Neural progenitor cell (in vitro differentiated cells): ENCODE measurements at regions not wholly inside any gene's neighbourhood (a gene's known extent, or its start where the extent isn't known, plus 50 kb on each side); places are given as distances from the start of the nearest gene placed in this dataset.
A peak's percentile ranks its signal among the peaks of the same experiment; 100 is the strongest.

ENCODE experiments used
- DNase-seq: peaks from one replicate; pipeline ENCODE4 v3.0.0-alpha.2; 2016; ENCODE audit warnings: low spot score
- H2AFZ ChIP-seq: fragments of 200-600 bp; sonication (generic); replicated peaks from 2 replicates; pipeline ENCODE4 v1.6.1; 2016; ENCODE audit warnings: antibody characterized with exemption
- H3F3A ChIP-seq: fragments of 200-600 bp; sonication (generic); 2 replicates; pipeline ENCODE4 v1.6.1; 2016; ENCODE audit warnings: antibody characterized with exemption, low read depth
- H3K27ac ChIP-seq: fragments of 200-600 bp; sonication (generic); 2 replicates; pipeline ENCODE4 v1.5.1; 2016; ENCODE audit warnings: mild to moderate bottlenecking
- H3K27me3 ChIP-seq: fragments of 200-600 bp; sonication (generic); 2 replicates; pipeline ENCODE4 v1.6.1; 2016; ENCODE audit warnings: mild to moderate bottlenecking, moderate library complexity
- H3K36me3 ChIP-seq: fragments of 200-600 bp; sonication (generic); 2 replicates; pipeline ENCODE4 v1.5.1; 2016
- H3K4me1 ChIP-seq: fragments of 200-600 bp; sonication (generic); 2 replicates; pipeline ENCODE4 v1.6.1; 2016; ENCODE audit warnings: mixed run types
- H3K4me2 ChIP-seq: fragments of 200-600 bp; sonication (generic); 2 replicates; pipeline ENCODE4 v1.6.1; 2016
- H3K4me3 ChIP-seq: fragments of 200-600 bp; sonication (generic); 2 replicates; pipeline ENCODE4 v1.5.1; 2016
- H3K79me2 ChIP-seq: fragments of 200-600 bp; sonication (generic); 2 replicates; pipeline ENCODE4 v1.6.1; 2016; ENCODE audit warnings: low read depth
- H3K9ac ChIP-seq: fragments of 200-600 bp; sonication (generic); 2 replicates; pipeline ENCODE4 v1.6.1; 2016
- H3K9me3 ChIP-seq: fragments of 200-600 bp; sonication (generic); 2 replicates; pipeline ENCODE4 v1.5.1; 2016; ENCODE audit warnings: low read depth
- H4K20me1 ChIP-seq: fragments of 200-600 bp; sonication (generic); 2 replicates; pipeline ENCODE4 v1.6.1; 2016; ENCODE audit warnings: low read depth
- H3K27ac Mint-ChIP-seq: 3 replicates; pipeline ENCODE4 v1.8.0; 2021; ENCODE audit warnings: mixed read lengths
- H3K27me3 Mint-ChIP-seq: 2 replicates; pipeline ENCODE4 v1.8.0; 2022; ENCODE audit warnings: low read depth, mild to moderate bottlenecking, inconsistent platforms, moderate library complexity, mixed read lengths; ENCODE audit not compliant: insufficient read depth
- H3K36me3 Mint-ChIP-seq: 3 replicates; pipeline ENCODE4 v1.8.0; 2021; ENCODE audit warnings: mixed read lengths
- H3K4me1 Mint-ChIP-seq: 3 replicates; pipeline ENCODE4 v1.8.0; 2021; ENCODE audit warnings: mixed read lengths
- H3K4me3 Mint-ChIP-seq: 3 replicates; pipeline ENCODE4 v1.8.0; 2021; ENCODE audit warnings: mild to moderate bottlenecking, moderate library complexity, mixed read lengths
- H3K9me3 Mint-ChIP-seq: 3 replicates; pipeline ENCODE4 v1.8.0; 2020; ENCODE audit warnings: mixed read lengths
- EZH2 ChIP-seq: fragments of 200-600 bp; sonication (generic); IDR thresholded peaks from 2 replicates; pipeline ENCODE4 v1.6.1; 2017; ENCODE audit warnings: antibody characterized with exemption, mild to moderate bottlenecking, moderate library complexity
- EZH2phosphoT487 ChIP-seq: fragments of 200-600 bp; sonication (generic); IDR thresholded peaks from 2 replicates; pipeline ENCODE4 v1.6.1; 2017; ENCODE audit warnings: antibody characterized with exemption
- TF ChIP-seq, protein P1 (sequence below): fragments of 200-600 bp; sonication (generic); IDR thresholded peaks from 2 replicates; pipeline ENCODE4 v1.5.1; 2017; ENCODE audit warnings: antibody characterized with exemption, mild to moderate bottlenecking

DNA sequence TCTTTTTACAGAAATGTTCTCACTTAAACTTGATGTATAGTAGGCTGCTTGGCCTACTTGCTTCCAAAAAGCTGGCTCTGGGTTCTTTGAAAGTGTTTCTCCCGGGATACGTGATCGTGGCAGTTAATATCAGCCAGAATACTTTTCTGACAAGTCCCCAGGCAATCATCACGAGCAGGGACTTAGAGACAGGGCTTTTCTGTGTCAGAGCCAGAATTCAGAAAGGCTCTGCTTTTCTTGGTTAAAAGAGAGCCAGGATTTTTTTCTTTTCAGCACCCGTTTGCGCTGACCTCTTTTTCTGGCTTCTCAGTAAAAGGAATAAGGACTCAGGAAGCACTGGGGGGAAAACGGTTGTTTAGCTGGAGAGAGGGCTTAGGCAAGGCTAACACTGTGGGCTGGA is 57.8 kb upstream of the ARHGAP5 start:
- Mint-ChIP-seq H3K27ac (no peak overlapping the region), H3K4me3 (no peak overlapping the region), H3K27me3 (peaks cover 6% of the 10 kb centered on the region), H3K36me3 (no peaks in the 10 kb centered on the region), H3K4me1 (peaks cover 13% of the 10 kb centered on the region), H3K9me3 (no peaks in the 10 kb centered on the region)
- H3K27ac ChIP-seq: peak overlapping the region; percentile 81
- H2AFZ ChIP-seq: peak overlapping the region; percentile 61
- DNase-seq: peak; percentile 25
- TF ChIP-seq, protein P1, sequence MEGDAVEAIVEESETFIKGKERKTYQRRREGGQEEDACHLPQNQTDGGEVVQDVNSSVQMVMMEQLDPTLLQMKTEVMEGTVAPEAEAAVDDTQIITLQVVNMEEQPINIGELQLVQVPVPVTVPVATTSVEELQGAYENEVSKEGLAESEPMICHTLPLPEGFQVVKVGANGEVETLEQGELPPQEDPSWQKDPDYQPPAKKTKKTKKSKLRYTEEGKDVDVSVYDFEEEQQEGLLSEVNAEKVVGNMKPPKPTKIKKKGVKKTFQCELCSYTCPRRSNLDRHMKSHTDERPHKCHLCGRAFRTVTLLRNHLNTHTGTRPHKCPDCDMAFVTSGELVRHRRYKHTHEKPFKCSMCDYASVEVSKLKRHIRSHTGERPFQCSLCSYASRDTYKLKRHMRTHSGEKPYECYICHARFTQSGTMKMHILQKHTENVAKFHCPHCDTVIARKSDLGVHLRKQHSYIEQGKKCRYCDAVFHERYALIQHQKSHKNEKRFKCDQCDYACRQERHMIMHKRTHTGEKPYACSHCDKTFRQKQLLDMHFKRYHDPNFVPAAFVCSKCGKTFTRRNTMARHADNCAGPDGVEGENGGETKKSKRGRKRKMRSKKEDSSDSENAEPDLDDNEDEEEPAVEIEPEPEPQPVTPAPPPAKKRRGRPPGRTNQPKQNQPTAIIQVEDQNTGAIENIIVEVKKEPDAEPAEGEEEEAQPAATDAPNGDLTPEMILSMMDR: no peak
- TF ChIP-seq EZH2phosphoT487: no peak
- TF ChIP-seq EZH2: no peak
- peaks cover 41% of the 10 kb centered on the region for H3K4me1 ChIP-seq
- H3K36me3 ChIP-seq: no peaks in the 10 kb centered on the region
- H3F3A ChIP-seq: peaks cover 6% of the 10 kb centered on the region
- H3K4me2 ChIP-seq: peak overlapping the region; percentile 20
- H3K9me3 ChIP-seq: no peaks in the 10 kb centered on the region
- H3K79me2 ChIP-seq: no peaks in the 10 kb centered on the region
- H3K27me3 ChIP-seq: no peaks in the 10 kb centered on the region
- H3K9ac ChIP-seq: no peak overlapping the region
- H3K4me3 ChIP-seq: no peak overlapping the region
- H4K20me1 ChIP-seq: no peaks in the 10 kb centered on the region

DNA sequence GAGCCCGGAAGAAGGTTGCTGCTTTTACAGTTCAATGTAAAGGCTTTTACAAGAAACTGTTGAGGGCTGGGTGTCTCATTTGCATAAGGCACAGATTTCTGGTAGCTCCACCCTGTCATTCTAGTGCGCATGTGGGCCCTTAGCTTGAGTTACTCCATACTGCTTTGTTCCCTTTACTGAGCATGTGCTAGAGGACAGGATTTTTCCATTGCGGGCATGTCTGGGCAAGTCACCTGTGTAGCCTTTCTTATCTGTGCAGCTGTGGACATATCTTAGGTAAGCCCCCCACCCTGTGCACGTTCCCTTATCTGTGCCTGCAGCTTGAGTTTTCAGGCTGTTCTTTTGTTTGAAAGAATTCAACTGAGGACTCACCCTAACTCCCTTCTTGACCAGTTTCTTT is 56.2 kb upstream of the ARHGAP5 start:
- TF ChIP-seq, protein P1: no peak
- no peak for TF ChIP-seq EZH2phosphoT487
- no peak overlapping the region for H3K27ac Mint-ChIP-seq
- H4K20me1 ChIP-seq: no peaks in the 10 kb centered on the region
- no peaks in the 10 kb centered on the region for H3K9me3 ChIP-seq
- H2AFZ ChIP-seq: peak overlapping the region; percentile 51
- H3K36me3 Mint-ChIP-seq: no peaks in the 10 kb centered on the region
- peaks cover 7% of the 10 kb centered on the region for H3K4me1 Mint-ChIP-seq
- no peaks in the 10 kb centered on the region for H3K79me2 ChIP-seq
- H3F3A ChIP-seq: peaks cover 5% of the 10 kb centered on the region
- no peak for DNase-seq
- H3K4me3 ChIP-seq: no peak overlapping the region
- no peaks in the 10 kb centered on the region for H3K27me3 ChIP-seq
- no peak overlapping the region for H3K4me3 Mint-ChIP-seq
- no peak overlapping the region for H3K4me2 ChIP-seq
- no peaks in the 10 kb centered on the region for H3K36me3 ChIP-seq
- H3K4me1 ChIP-seq: peaks cover 35% of the 10 kb centered on the region
- H3K27ac ChIP-seq: peak overlapping the region; percentile 48
- no peak overlapping the region for H3K9ac ChIP-seq
- no peaks in the 10 kb centered on the region for H3K9me3 Mint-ChIP-seq
- H3K27me3 Mint-ChIP-seq: peaks cover 6% of the 10 kb centered on the region

DNA sequence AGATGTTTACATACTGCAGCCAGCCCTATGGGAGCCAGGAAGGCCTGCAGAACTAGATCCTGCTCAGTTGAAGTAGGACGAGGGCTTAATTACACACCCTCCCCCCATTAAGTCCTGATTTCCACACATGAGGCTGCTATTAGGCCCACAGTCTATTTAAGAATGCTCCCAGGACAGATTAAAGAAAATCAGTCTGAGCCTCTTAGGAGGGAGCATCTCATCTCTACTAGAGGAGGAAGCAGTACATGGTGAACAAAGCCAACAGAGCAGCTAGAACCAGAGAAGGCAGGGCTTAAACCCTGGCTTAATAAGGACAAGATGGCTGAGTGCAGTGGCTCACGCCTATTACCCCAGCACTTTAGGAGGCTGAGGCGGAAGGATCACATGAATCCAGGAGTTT is 55.8 kb upstream of the ARHGAP5 start:
- Mint-ChIP-seq H3K4me3 (no peak overlapping the region), H3K36me3 (no peaks in the 10 kb centered on the region), H3K27ac (no peak overlapping the region), H3K4me1 (peaks cover 7% of the 10 kb centered on the region), H3K9me3 (no peaks in the 10 kb centered on the region), H3K27me3 (peaks cover 6% of the 10 kb centered on the region)
- H3K79me2 ChIP-seq: no peaks in the 10 kb centered on the region
- H3K27me3 ChIP-seq: no peaks in the 10 kb centered on the region
- no peak for DNase-seq
- no peaks in the 10 kb centered on the region for H3K36me3 ChIP-seq
- no peak overlapping the region for H3K4me3 ChIP-seq
- H3K4me1 ChIP-seq: peaks cover 35% of the 10 kb centered on the region
- no peaks in the 10 kb centered on the region for H3K9me3 ChIP-seq
- no peak overlapping the region for H3K9ac ChIP-seq
- H3K4me2 ChIP-seq: no peak overlapping the region
- peak overlapping the region; percentile 48 for H3K27ac ChIP-seq
- no peak for TF ChIP-seq EZH2phosphoT487
- no peak for TF ChIP-seq EZH2
- TF ChIP-seq, protein P1: no peak
- no peaks in the 10 kb centered on the region for H4K20me1 ChIP-seq
- H3F3A ChIP-seq: peaks cover 5% of the 10 kb centered on the region
- peak overlapping the region; percentile 51 for H2AFZ ChIP-seq
